Nephron (organoid): ENCODE measurements at regions not wholly inside any gene's neighbourhood (a gene's known extent, or its start where the extent isn't known, plus 50 kb on each side); places are given as distances from the start of the nearest gene placed in this dataset.

Experiments
- H3K27ac Mint-ChIP-seq, 3 experiments: 2 replicates each; pipeline ENCODE4 v1.8.0; 2020; ENCODE audit warnings: mixed read lengths in 3 of 3, mild to moderate bottlenecking in 2 of 3, moderate library complexity in 1 of 3
- H3K27me3 Mint-ChIP-seq: 2 replicates; pipeline ENCODE4 v1.8.0; 2021; ENCODE audit warnings: low read depth, mild to moderate bottlenecking, moderate library complexity, mixed read lengths
- H3K36me3 Mint-ChIP-seq: 2 replicates; pipeline ENCODE4 v1.8.0; 2020; ENCODE audit warnings: low read depth, mixed read lengths
- H3K4me1 Mint-ChIP-seq: 2 replicates; pipeline ENCODE4 v1.8.0; 2020; ENCODE audit warnings: mixed read lengths
- H3K4me3 Mint-ChIP-seq, 3 experiments: 2 replicates each; pipeline ENCODE4 v1.8.0; 2020; ENCODE audit warnings: mild to moderate bottlenecking in 3 of 3, mixed read lengths in 3 of 3, moderate library complexity in 2 of 3
- H3K9me3 Mint-ChIP-seq: 2 replicates; pipeline ENCODE4 v1.8.0; 2020; ENCODE audit warnings: mixed read lengths
- CTCF ChIP-seq, 3 experiments: fragments of 200-600 bp; sonication (generic); IDR thresholded peaks; one replicate each; pipeline ENCODE4 v1.5.0; 2021; ENCODE audit warnings: antibody characterized with exemption in 3 of 3; ENCODE audit not compliant: unreplicated experiment in 3 of 3

DNA sequence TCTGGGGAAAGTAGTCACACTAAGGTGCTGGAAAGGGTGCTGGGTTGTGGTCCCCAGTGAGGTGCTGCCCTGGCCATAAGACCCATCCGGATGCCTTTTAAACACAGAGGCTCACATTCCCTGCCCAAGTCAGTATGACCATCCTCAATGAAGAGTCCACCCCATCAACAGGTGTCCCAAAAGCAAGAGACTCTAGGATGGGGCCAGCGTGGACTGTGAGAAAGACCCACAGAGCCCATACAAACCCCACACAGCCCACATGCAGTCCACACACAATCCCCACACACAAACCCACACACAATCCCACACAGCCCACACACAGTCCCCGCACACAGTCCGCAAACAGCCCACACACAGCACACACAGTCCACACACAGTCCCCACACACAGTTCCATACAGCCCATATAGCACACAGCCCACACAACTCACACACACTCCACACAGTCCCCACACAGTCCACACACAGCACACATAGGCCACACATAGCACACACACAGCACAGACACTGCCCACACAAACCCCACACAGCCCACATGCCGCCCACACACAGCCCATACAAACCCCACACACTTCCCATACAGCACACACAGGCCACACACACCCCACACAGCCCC is 241.4 kb upstream of the SALL3 start:
- Mint-ChIP-seq H3K27ac (no peak overlapping the region), H3K27me3 (peaks cover 33% of the 10 kb centered on the region), H3K36me3 (no peaks in the 10 kb centered on the region), H3K4me3 (no peak overlapping the region), H3K4me1 (no peaks in the 10 kb centered on the region), H3K9me3 (no peaks in the 10 kb centered on the region)
- TF ChIP-seq CTCF (IDR thresholded peaks at IDR 0.05; ENCODE audit: unreplicated experiment in 3 of 3) = no peak

DNA sequence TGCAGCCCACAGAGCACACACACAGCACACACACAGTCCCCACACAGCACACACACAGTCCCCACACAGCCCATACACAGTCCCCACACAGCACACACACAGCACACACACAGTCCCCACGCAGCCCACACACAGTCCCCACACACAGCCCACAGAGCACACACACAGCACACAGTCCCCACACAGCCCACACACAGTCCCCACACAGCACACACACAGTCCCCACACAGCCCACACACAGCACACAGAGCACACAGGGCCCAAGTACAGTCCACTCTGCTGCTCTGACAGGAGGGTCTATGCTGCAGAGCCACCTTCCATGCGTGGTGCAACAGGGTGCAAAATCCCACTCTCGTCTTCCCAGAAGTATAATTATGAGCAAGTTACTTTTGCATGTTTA is 240.5 kb upstream of the SALL3 start:
- no peak overlapping the region for H3K27ac Mint-ChIP-seq
- no peak overlapping the region for H3K4me3 Mint-ChIP-seq
- no peak for TF ChIP-seq CTCF (IDR thresholded peaks at IDR 0.05; ENCODE audit: unreplicated experiment in 3 of 3)
- H3K27me3 Mint-ChIP-seq = peaks cover 28% of the 10 kb centered on the region
- no peaks in the 10 kb centered on the region for H3K9me3 Mint-ChIP-seq
- no peaks in the 10 kb centered on the region for H3K4me1 Mint-ChIP-seq
- no peaks in the 10 kb centered on the region for H3K36me3 Mint-ChIP-seq

- H3K9me3 Mint-ChIP-seq = no peaks in the 10 kb centered on the region
- H3K27ac Mint-ChIP-seq = no peak overlapping the region
- H3K4me1 Mint-ChIP-seq = no peaks in the 10 kb centered on the region
- H3K36me3 Mint-ChIP-seq = no peaks in the 10 kb centered on the region
- peaks cover 31% of the 10 kb centered on the region for H3K27me3 Mint-ChIP-seq
- no peak overlapping the region for H3K4me3 Mint-ChIP-seq
- no peak for TF ChIP-seq CTCF (IDR thresholded peaks at IDR 0.05; ENCODE audit: unreplicated experiment in 3 of 3)
Observed at GRCh38 chr18:78739882-78740677, 239.5 kb upstream of the SALL3 start.

GRCh38 chr18:78740876-78741275 is 238.7 kb upstream of the SALL3 start:
- H3K9me3 Mint-ChIP-seq = no peaks in the 10 kb centered on the region
- H3K4me3 Mint-ChIP-seq = no peak overlapping the region

DNA sequence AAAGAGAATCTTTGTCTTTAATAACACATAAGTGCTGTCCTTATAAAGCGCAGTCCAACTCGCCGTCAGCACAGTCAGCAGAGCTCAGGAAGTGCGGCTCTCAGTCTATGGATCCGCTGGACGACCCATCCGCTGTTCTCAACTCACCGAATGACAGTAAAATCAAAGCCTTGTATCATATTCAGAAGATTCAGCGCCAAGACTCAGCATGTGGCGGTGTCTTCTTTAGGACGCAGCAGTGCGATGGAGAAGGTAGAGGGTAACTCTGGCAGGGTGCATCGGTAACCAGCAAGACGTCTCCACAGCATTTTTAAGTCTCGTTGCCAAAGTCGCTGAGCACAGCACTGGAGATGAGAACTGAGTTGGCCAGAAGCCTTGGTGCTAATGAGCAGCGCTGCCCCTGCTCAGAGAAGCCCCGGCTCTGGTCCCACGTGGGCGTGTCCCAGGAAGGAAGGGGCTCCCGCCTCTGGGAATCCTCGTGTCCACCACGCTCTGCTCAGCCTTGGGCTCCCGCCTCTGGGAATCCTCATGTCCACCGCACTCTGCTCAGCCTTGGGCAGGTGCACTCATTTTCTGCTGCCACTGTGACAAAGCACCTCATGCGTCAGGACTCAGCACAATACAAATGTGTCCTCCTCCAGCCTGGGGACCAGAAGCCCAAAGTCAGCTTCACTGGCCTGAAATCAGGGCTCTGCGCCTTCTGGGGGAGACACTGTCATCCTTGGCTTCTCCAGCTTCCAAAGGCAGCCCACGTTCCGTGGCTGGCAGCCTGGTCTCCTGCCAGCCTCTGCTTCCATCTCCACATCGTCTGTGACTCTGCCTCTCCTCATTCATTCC is 238.0 kb upstream of the SALL3 start:
- Mint-ChIP-seq H3K27ac (no peak overlapping the region), H3K4me1 (no peaks in the 10 kb centered on the region), H3K4me3 (no peak overlapping the region), H3K9me3 (no peaks in the 10 kb centered on the region), H3K27me3 (peaks cover 31% of the 10 kb centered on the region), H3K36me3 (no peaks in the 10 kb centered on the region)
- no peak for TF ChIP-seq CTCF (IDR thresholded peaks at IDR 0.05; ENCODE audit: unreplicated experiment in 3 of 3)

More at GRCh38 chr18:78740876-78741275, 238.7 kb upstream of the SALL3 start:
- no peaks in the 10 kb centered on the region for H3K4me1 Mint-ChIP-seq
- H3K36me3 Mint-ChIP-seq = no peaks in the 10 kb centered on the region
- no peak overlapping the region for H3K27ac Mint-ChIP-seq
- no peak for TF ChIP-seq CTCF (IDR thresholded peaks at IDR 0.05; ENCODE audit: unreplicated experiment in 3 of 3)
- peaks cover 31% of the 10 kb centered on the region for H3K27me3 Mint-ChIP-seq
